SKM-1 (cell line): ENCODE measurements at regions not wholly inside any gene's neighbourhood (a gene's known extent, or its start where the extent isn't known, plus 50 kb on each side); places are given as distances from the start of the nearest gene placed in this dataset.

Source experiments
- DNase-seq: peaks from one replicate; lab custom pipeline; 2025; ENCODE audit not compliant: unreplicated experiment; lab: John Stamatoyannopoulos, UW

GRCh38 chr5:128591598-128592455 is 53.8 kb upstream of the FBN2 start:
- DNase-seq, result no peak

- DNase-seq, result no peak
Observed at GRCh38 chr5:128596071-128596470, 58.0 kb upstream of the FBN2 start.

- no peak for DNase-seq
Observed at GRCh38 chr5:128597156-128597555, 59.1 kb upstream of the FBN2 start.

GRCh38 chr5:128613128-128613527 is 75.1 kb upstream of the FBN2 start:
- DNase-seq, result no peak

- no peak for DNase-seq
Observed at GRCh38 chr5:128613766-128614165, 75.7 kb upstream of the FBN2 start.

- DNase-seq, result no peak
Observed at GRCh38 chr5:128615578-128615977, 77.5 kb upstream of the FBN2 start.

- no peak for DNase-seq
Observed at GRCh38 chr5:128626536-128627090, 88.6 kb upstream of the FBN2 start.

- no peak for DNase-seq
Observed at GRCh38 chr5:128627939-128628338, 89.9 kb upstream of the FBN2 start.

- DNase-seq, result no peak
Observed at GRCh38 chr5:128629157-128629556, 91.1 kb upstream of the FBN2 start.

GRCh38 chr5:128630121-128630520 is 92.1 kb upstream of the FBN2 start:
- no peak for DNase-seq

- DNase-seq, result no peak
Observed at GRCh38 chr5:128631771-128632170, 93.7 kb upstream of the FBN2 start.

GRCh38 chr5:128632264-128632663 is 94.2 kb upstream of the FBN2 start:
- DNase-seq, result no peak

GRCh38 chr5:128633901-128634300 is 95.9 kb upstream of the FBN2 start:
- no peak for DNase-seq

- no peak for DNase-seq
Observed at GRCh38 chr5:128635379-128635778, 97.3 kb upstream of the FBN2 start.

- no peak for DNase-seq
Observed at GRCh38 chr5:128636361-128636760, 98.3 kb upstream of the FBN2 start.

GRCh38 chr5:128637031-128637430 is 99.0 kb upstream of the FBN2 start:
- no peak for DNase-seq

GRCh38 chr5:128641861-128642260 is 103.8 kb upstream of the FBN2 start:
- DNase-seq, result no peak

- DNase-seq, result no peak
Observed at GRCh38 chr5:128644863-128645262, 106.8 kb upstream of the FBN2 start.

- no peak for DNase-seq
Observed at GRCh38 chr5:128645581-128645980, 107.5 kb upstream of the FBN2 start.

- DNase-seq, result no peak
Observed at GRCh38 chr5:128646176-128646575, 108.1 kb upstream of the FBN2 start.

GRCh38 chr5:128649192-128649591 is 111.1 kb upstream of the FBN2 start:
- DNase-seq, result no peak

- DNase-seq, result no peak
Observed at GRCh38 chr5:128662997-128663396, 125.0 kb upstream of the FBN2 start.
